Medulla oblongata (tissue), 1 donor: ENCODE measurements at regions not wholly inside any gene's neighbourhood (a gene's known extent, or its start where the extent isn't known, plus 50 kb on each side); places are given as distances from the start of the nearest gene placed in this dataset.
"Not testable (repeated sequence)": the region's sequence is repeated elsewhere in the genome, so short reads cannot be mapped to it uniquely, and the experiment has no call there.

Source experiments
- DNase-seq: peaks from one replicate; pipeline ENCODE4 v3.0.0-alpha.2; 2015; ENCODE audit errors: extremely low spot score

- no peak for DNase-seq
Measured at GRCh38 chr3:115385774-115386730, 237.3 kb upstream of the GAP43 start.

- DNase-seq, result no peak
Measured at GRCh38 chr3:115388166-115388565, 235.1 kb upstream of the GAP43 start.

- no peak for DNase-seq
Measured at GRCh38 chr3:115388811-115389210, 234.5 kb upstream of the GAP43 start.

GRCh38 chr3:115396801-115397200, 226.5 kb upstream of the GAP43 start:
- no peak for DNase-seq

- DNase-seq, result no peak
Measured at GRCh38 chr3:115397433-115397832, 225.9 kb upstream of the GAP43 start.

GRCh38 chr3:115398506-115398905, 224.8 kb upstream of the GAP43 start:
- DNase-seq, result no peak

GRCh38 chr3:115399750-115400149, 223.6 kb upstream of the GAP43 start:
- DNase-seq, result no peak

- no peak for DNase-seq
Measured at GRCh38 chr3:115401298-115401697, 222.0 kb upstream of the GAP43 start.

- no peak for DNase-seq
Measured at GRCh38 chr3:115401851-115402501, 221.3 kb upstream of the GAP43 start.

- DNase-seq, result no peak
Measured at GRCh38 chr3:115402651-115403050, 220.7 kb upstream of the GAP43 start.

GRCh38 chr3:115403786-115404185, 219.5 kb upstream of the GAP43 start:
- DNase-seq, result no peak

- no peak for DNase-seq
Measured at GRCh38 chr3:115409596-115409995, 213.7 kb upstream of the GAP43 start.

GRCh38 chr3:115414610-115415009, 208.7 kb upstream of the GAP43 start:
- not testable (repeated sequence) for DNase-seq

GRCh38 chr3:115415246-115415996, 207.9 kb upstream of the GAP43 start:
- DNase-seq, result no peak

GRCh38 chr3:115418583-115418982, 204.7 kb upstream of the GAP43 start:
- DNase-seq, result no peak

- no peak for DNase-seq
Measured at GRCh38 chr3:115420086-115420485, 203.2 kb upstream of the GAP43 start.

- no peak for DNase-seq
Measured at GRCh38 chr3:115423170-115423569, 200.1 kb upstream of the GAP43 start.

- no peak for DNase-seq
Measured at GRCh38 chr3:115428841-115429240, 194.5 kb upstream of the GAP43 start.

- no peak for DNase-seq
Measured at GRCh38 chr3:115436767-115437301, 186.5 kb upstream of the GAP43 start.

- DNase-seq, result no peak
Measured at GRCh38 chr3:115438799-115439198, 184.5 kb upstream of the GAP43 start.

GRCh38 chr3:115445559-115445958, 177.8 kb upstream of the GAP43 start:
- DNase-seq, result no peak

- no peak for DNase-seq
Measured at GRCh38 chr3:115448851-115449250, 174.5 kb upstream of the GAP43 start.
